GM12875 (cell line): ENCODE measurements at regions not wholly inside any gene's neighbourhood (a gene's known extent, or its start where the extent isn't known, plus 50 kb on each side); places are given as distances from the start of the nearest gene placed in this dataset.

ENCODE experiments used
- H3K4me3 ChIP-seq: one replicate; pipeline ENCODE4 v1.5.1; 2011; ENCODE audit warnings: low read depth, low read length, control low read depth
- CTCF ChIP-seq: IDR thresholded peaks from 2 replicates; pipeline ENCODE4 v1.5.1; 2011; ENCODE audit warnings: low read depth, mild to moderate bottlenecking, control low read depth, inconsistent platforms, low read length, moderate library complexity, borderline replicate concordance; ENCODE audit not compliant: insufficient read depth

- TF ChIP-seq CTCF = no peak
- no peak overlapping the region for H3K4me3 ChIP-seq
Observed at GRCh38 chr3:35484929-35485530, 154.3 kb upstream of the ARPP21 start.

GRCh38 chr3:35486295-35486694 is 153.0 kb upstream of the ARPP21 start:
- TF ChIP-seq CTCF = no peak
- H3K4me3 ChIP-seq = no peak overlapping the region

- H3K4me3 ChIP-seq = no peak overlapping the region
- no peak for TF ChIP-seq CTCF
Observed at GRCh38 chr3:35487376-35487775, 151.9 kb upstream of the ARPP21 start.

- TF ChIP-seq CTCF = no peak
- no peak overlapping the region for H3K4me3 ChIP-seq
Observed at GRCh38 chr3:35488526-35488925, 150.8 kb upstream of the ARPP21 start.

GRCh38 chr3:35492841-35493240 is 146.5 kb upstream of the ARPP21 start:
- no peak overlapping the region for H3K4me3 ChIP-seq
- no peak for TF ChIP-seq CTCF

- TF ChIP-seq CTCF = no peak
Observed at GRCh38 chr3:35498506-35499210, 140.7 kb upstream of the ARPP21 start.

More at GRCh38 chr3:35498506-35499210, 140.7 kb upstream of the ARPP21 start:
- no peak overlapping the region for H3K4me3 ChIP-seq
